ELF-1 (cell line): ENCODE measurements at regions not wholly inside any gene's neighbourhood (a gene's known extent, or its start where the extent isn't known, plus 50 kb on each side); places are given as distances from the start of the nearest gene placed in this dataset.
A peak's percentile ranks its signal among the peaks of the same experiment; 100 is the strongest.

Experiments
- DNase-seq: peaks from one replicate; pipeline ENCODE4 v3.0.0-alpha.2; 2016; ENCODE audit warnings: low read depth, low spot score

GRCh38 chr12:4858386-4858785, 51.3 kb upstream of the KCNA1 start:
- DNase-seq, result peak; percentile 70

- DNase-seq, result no peak
These were observed 50.1 kb upstream of the KCNA1 start for GRCh38 chr12:4859478-4860210.
